DOHH2 (cell line): ENCODE measurements at regions not wholly inside any gene's neighbourhood (a gene's known extent, or its start where the extent isn't known, plus 50 kb on each side); places are given as distances from the start of the nearest gene placed in this dataset.

Experiments used
- H3F3A ChIP-seq: fragments of 200-600 bp; sonication (generic), shearing (Covaris generic); 2 replicates; pipeline ENCODE4 v1.6.0; 2016; ENCODE audit warnings: antibody characterized with exemption, mild to moderate bottlenecking; ENCODE audit not compliant: control insufficient read depth, insufficient read depth
- H3K27ac ChIP-seq: fragments of 200-600 bp; sonication (generic); 2 replicates; pipeline ENCODE4 v1.5.1; 2014; ENCODE audit warnings: low read depth, mild to moderate bottlenecking, low read length, moderate library complexity
- H3K27me3 ChIP-seq: fragments of 200-600 bp; sonication (generic); 2 replicates; pipeline ENCODE4 v1.6.1; 2014; ENCODE audit warnings: mild to moderate bottlenecking, low read length, mixed read lengths; ENCODE audit not compliant: control insufficient read depth
- H3K36me3 ChIP-seq: fragments of 200-600 bp; sonication (generic); 2 replicates; pipeline ENCODE4 v1.6.1; 2014; ENCODE audit warnings: mild to moderate bottlenecking, low read length, moderate library complexity, mixed read lengths; ENCODE audit not compliant: control insufficient read depth
- H3K4me1 ChIP-seq: fragments of 200-600 bp; sonication (generic); 2 replicates; pipeline ENCODE4 v1.6.1; 2014; ENCODE audit warnings: mild to moderate bottlenecking, low read length, mixed read lengths; ENCODE audit not compliant: control insufficient read depth
- H3K4me2 ChIP-seq: fragments of 200-600 bp; sonication (generic); 2 replicates; pipeline ENCODE4 v1.6.0; 2014; ENCODE audit warnings: mild to moderate bottlenecking, low read length, moderate library complexity
- H3K4me3 ChIP-seq: fragments of 200-600 bp; sonication (generic); 2 replicates; pipeline ENCODE4 v1.5.1; 2014; ENCODE audit warnings: mild to moderate bottlenecking, low read length, mixed read lengths
- H3K79me2 ChIP-seq: fragments of 200-600 bp; sonication (generic); 2 replicates; pipeline ENCODE4 v1.6.1; 2014; ENCODE audit warnings: mild to moderate bottlenecking, low read length, mixed read lengths; ENCODE audit not compliant: control insufficient read depth
- H3K9me2 ChIP-seq: fragments of 200-600 bp; sonication (generic); replicated peaks from 2 replicates; pipeline ENCODE4 v1.6.1; 2014; ENCODE audit warnings: mild to moderate bottlenecking, low read length, mixed read lengths; ENCODE audit not compliant: control insufficient read depth
- H3K9me3 ChIP-seq: fragments of 200-600 bp; sonication (generic); 2 replicates; pipeline ENCODE4 v1.6.1; 2014; ENCODE audit warnings: antibody characterized with exemption, low read length, mixed read lengths; ENCODE audit not compliant: control insufficient read depth, insufficient read depth
- H4K20me1 ChIP-seq: fragments of 200-600 bp; sonication (generic); 2 replicates; pipeline ENCODE4 v1.6.0; 2014; ENCODE audit warnings: low read depth, mild to moderate bottlenecking, antibody characterized with exemption, low read length, moderate library complexity; ENCODE audit not compliant: control insufficient read depth, insufficient read depth
- EZH2phosphoT487 ChIP-seq: fragments of 200-600 bp; sonication (generic); IDR thresholded peaks from 2 replicates; pipeline ENCODE4 v1.6.1; 2017; ENCODE audit warnings: borderline replicate concordance, mild to moderate bottlenecking, antibody characterized with exemption, low read length, moderate library complexity, mixed read lengths
- TF ChIP-seq, protein P1 (sequence below): fragments of 200-600 bp; sonication (generic); IDR thresholded peaks from one replicate; pipeline ENCODE4 v1.5.1; 2014; ENCODE audit warnings: antibody characterized with exemption, mild to moderate bottlenecking, low read depth, low read length; ENCODE audit not compliant: poor library complexity, severe bottlenecking

DNA sequence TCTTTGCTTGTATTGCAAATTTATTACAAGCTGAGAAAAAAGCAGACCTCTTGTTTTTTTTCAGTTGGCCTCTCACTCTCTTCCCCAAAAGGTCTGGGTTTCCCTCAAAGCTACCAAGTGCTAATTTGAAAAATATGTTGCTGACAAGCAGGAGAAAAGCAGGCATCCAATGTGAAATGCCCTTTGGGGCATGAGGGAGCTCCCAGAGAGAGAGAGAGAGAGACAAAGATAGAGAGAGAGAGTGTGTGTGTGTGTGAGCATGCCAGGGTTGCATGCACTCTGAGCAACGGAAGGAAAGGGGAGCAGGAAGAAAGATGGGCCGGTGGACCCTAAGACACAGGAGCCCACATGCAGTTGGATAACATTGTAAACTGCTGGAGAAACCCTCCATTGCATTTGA is 358.4 kb downstream of the TMEM38B start:
- Histone ChIP-seq H3K27me3 (no peaks in the 10 kb centered on the region), H3K4me1 (no peaks in the 10 kb centered on the region), H3K79me2 (no peaks in the 10 kb centered on the region), H3K4me3 (no peak overlapping the region), H3K9me2 (no peaks in the 10 kb centered on the region), H3K27ac (no peak overlapping the region), H3K9me3 (no peaks in the 10 kb centered on the region), H3F3A (no peaks in the 10 kb centered on the region), H3K36me3 (no peaks in the 10 kb centered on the region), H3K4me2 (no peak overlapping the region), H4K20me1 (no peaks in the 10 kb centered on the region)
- TF ChIP-seq, protein P1, sequence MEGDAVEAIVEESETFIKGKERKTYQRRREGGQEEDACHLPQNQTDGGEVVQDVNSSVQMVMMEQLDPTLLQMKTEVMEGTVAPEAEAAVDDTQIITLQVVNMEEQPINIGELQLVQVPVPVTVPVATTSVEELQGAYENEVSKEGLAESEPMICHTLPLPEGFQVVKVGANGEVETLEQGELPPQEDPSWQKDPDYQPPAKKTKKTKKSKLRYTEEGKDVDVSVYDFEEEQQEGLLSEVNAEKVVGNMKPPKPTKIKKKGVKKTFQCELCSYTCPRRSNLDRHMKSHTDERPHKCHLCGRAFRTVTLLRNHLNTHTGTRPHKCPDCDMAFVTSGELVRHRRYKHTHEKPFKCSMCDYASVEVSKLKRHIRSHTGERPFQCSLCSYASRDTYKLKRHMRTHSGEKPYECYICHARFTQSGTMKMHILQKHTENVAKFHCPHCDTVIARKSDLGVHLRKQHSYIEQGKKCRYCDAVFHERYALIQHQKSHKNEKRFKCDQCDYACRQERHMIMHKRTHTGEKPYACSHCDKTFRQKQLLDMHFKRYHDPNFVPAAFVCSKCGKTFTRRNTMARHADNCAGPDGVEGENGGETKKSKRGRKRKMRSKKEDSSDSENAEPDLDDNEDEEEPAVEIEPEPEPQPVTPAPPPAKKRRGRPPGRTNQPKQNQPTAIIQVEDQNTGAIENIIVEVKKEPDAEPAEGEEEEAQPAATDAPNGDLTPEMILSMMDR = no peak
- TF ChIP-seq EZH2phosphoT487 = no peak

DNA sequence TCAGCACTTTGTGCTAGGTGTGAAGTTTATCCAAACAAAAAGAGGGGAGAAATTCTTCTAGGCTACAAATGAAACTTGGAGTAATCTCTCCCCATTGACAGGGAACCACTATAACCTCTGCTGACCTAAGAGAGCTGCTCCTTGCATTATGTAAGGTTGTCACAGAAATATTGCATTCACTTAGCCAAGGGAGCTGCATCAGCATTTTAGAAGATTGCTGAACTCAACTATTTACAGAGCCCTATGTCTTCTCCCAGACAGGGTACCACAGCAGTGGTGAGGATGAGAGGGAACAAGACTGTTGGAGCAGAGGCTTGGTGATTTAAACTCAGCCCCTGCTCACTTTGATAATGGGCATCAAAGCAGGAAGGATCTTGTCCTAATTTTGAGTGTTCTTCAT is 362.0 kb downstream of the TMEM38B start:
- Histone ChIP-seq H3K9me2 (no peaks in the 10 kb centered on the region), H3K4me2 (no peak overlapping the region), H3K27ac (no peak overlapping the region), H3K9me3 (no peaks in the 10 kb centered on the region), H3K4me3 (no peak overlapping the region), H3K79me2 (no peaks in the 10 kb centered on the region), H3K4me1 (no peaks in the 10 kb centered on the region), H4K20me1 (no peaks in the 10 kb centered on the region), H3K36me3 (no peaks in the 10 kb centered on the region), H3K27me3 (no peaks in the 10 kb centered on the region), H3F3A (no peaks in the 10 kb centered on the region)
- TF ChIP-seq, protein P1 = no peak
- TF ChIP-seq EZH2phosphoT487 = no peak

DNA sequence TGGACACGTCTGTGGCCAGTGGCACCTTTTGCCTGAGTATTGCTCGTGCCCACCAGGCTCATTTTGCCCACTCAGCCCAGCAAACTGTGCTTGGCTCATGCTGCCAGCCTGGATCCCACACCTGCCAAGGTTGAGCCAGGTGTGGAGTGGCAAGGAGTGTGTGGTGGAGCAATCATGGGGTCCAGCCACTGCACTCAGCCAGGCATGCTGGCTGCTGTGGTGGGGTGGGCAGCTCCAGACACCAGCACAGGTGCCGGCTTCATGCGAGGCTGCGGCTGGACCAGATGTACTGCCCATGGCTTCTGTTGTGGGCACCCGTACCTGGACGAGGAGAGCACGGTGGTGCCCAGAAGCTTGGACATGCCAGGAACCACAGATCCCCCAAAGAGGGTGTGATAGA is 364.1 kb downstream of the TMEM38B start:
- Histone ChIP-seq H3F3A (no peaks in the 10 kb centered on the region), H4K20me1 (no peaks in the 10 kb centered on the region), H3K27me3 (no peaks in the 10 kb centered on the region), H3K4me2 (no peak overlapping the region), H3K27ac (no peak overlapping the region), H3K9me3 (no peaks in the 10 kb centered on the region), H3K9me2 (no peaks in the 10 kb centered on the region), H3K36me3 (no peaks in the 10 kb centered on the region), H3K79me2 (no peaks in the 10 kb centered on the region), H3K4me3 (no peak overlapping the region), H3K4me1 (no peaks in the 10 kb centered on the region)
- TF ChIP-seq, protein P1 = no peak
- no peak for TF ChIP-seq EZH2phosphoT487

DNA sequence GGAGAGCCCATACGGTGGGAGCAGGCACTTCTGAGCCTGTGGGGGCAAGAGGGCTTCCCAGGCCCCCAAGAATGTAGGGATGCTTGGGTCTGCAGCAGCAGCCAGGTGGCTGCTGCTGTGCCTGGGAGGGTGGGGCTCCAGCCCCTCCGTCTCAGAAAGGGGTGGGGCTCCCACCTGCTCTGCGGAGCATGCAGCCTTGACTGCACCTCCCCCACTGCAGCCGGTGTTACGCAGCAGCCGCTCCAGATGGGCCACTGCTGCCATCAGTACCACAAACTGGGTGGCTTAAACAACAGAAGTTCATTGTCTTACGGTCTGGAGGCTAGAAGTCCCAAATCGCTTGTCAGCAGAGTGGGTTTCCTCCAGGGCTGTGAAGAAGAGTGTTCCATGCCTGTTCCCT is 365.5 kb downstream of the TMEM38B start:
- no peaks in the 10 kb centered on the region for H4K20me1 ChIP-seq
- H3K36me3 ChIP-seq = no peaks in the 10 kb centered on the region
- H3K27me3 ChIP-seq = no peaks in the 10 kb centered on the region
- no peak overlapping the region for H3K4me3 ChIP-seq
- no peak for TF ChIP-seq EZH2phosphoT487
- TF ChIP-seq, protein P1 = no peak
- no peak overlapping the region for H3K27ac ChIP-seq
- no peaks in the 10 kb centered on the region for H3K4me1 ChIP-seq
- H3K79me2 ChIP-seq = no peaks in the 10 kb centered on the region
- no peaks in the 10 kb centered on the region for H3K9me3 ChIP-seq
- H3K4me2 ChIP-seq = no peak overlapping the region
- H3K9me2 ChIP-seq = no peaks in the 10 kb centered on the region
- no peaks in the 10 kb centered on the region for H3F3A ChIP-seq
